Keratinocyte (primary cell): ENCODE measurements at regions not wholly inside any gene's neighbourhood (a gene's known extent, or its start where the extent isn't known, plus 50 kb on each side); places are given as distances from the start of the nearest gene placed in this dataset.

Source experiments
- DNase-seq: peaks from one replicate; pipeline ENCODE4 v3.0.0-alpha.2; 2011; ENCODE audit warnings: low read depth, missing footprints, low spot score
- FAIRE-seq: peaks from 2 replicates; lab custom pipeline; 2011; peaks lifted over from hg19 to GRCh38; lab: Jason Lieb, UNC
- H2AFZ ChIP-seq: 2 replicates; pipeline ENCODE4 v1.6.0; 2012; ENCODE audit warnings: low read length, control low read depth, inconsistent platforms; ENCODE audit not compliant: control insufficient read depth
- H3K27ac ChIP-seq: 2 replicates; pipeline ENCODE4 v1.5.1; 2011; ENCODE audit warnings: low read length; ENCODE audit not compliant: control insufficient read depth, insufficient read depth
- H3K27me3 ChIP-seq: 3 replicates; pipeline ENCODE4 v1.6.0; 2011; ENCODE audit warnings: low read length; ENCODE audit not compliant: control insufficient read depth, insufficient read depth; ENCODE audit errors: extremely low read depth
- H3K36me3 ChIP-seq, 2 experiments: 2 replicates in 1 of 2; 3 replicates in 1 of 2; pipeline ENCODE4 v1.5.1; 2011; ENCODE audit warnings: low read length in 2 of 2, mild to moderate bottlenecking in 1 of 2; ENCODE audit not compliant: control insufficient read depth in 2 of 2, insufficient read depth in 2 of 2; ENCODE audit errors: extremely low read depth in 1 of 2
- H3K4me1 ChIP-seq: 3 replicates; pipeline ENCODE4 v1.5.1; 2011; ENCODE audit warnings: low read length; ENCODE audit not compliant: control insufficient read depth, insufficient read depth; ENCODE audit errors: extremely low read depth
- H3K4me2 ChIP-seq: 3 replicates; pipeline ENCODE4 v1.6.0; 2011; ENCODE audit warnings: low read depth, low read length; ENCODE audit not compliant: control insufficient read depth, insufficient read depth; ENCODE audit errors: extremely low read depth
- H3K4me3 ChIP-seq, 3 experiments: fragments of 200-600 bp in 1 of 3; sonication (generic) in 1 of 3; 2 replicates in 2 of 3; 3 replicates in 1 of 3; pipeline ENCODE4 v1.5.1; 2011 to 2016; ENCODE audit warnings: low read length in 3 of 3, mild to moderate bottlenecking in 3 of 3, control low read depth in 2 of 3, inconsistent platforms in 1 of 3, low read depth in 1 of 3, mixed read lengths in 1 of 3, mixed run types in 1 of 3, moderate library complexity in 1 of 3; ENCODE audit not compliant: control insufficient read depth in 2 of 3, insufficient read depth in 2 of 3; ENCODE audit errors: extremely low read depth in 1 of 3
- H3K79me2 ChIP-seq: 2 replicates; pipeline ENCODE4 v1.6.0; 2012; ENCODE audit warnings: low read length; ENCODE audit not compliant: control insufficient read depth, insufficient read depth
- H3K9ac ChIP-seq: 3 replicates; pipeline ENCODE4 v1.6.0; 2011; ENCODE audit warnings: low read length; ENCODE audit not compliant: control insufficient read depth, insufficient read depth; ENCODE audit errors: extremely low read depth
- H3K9me1 ChIP-seq: 3 replicates; pipeline ENCODE4 v1.6.0; 2011; ENCODE audit warnings: low read length; ENCODE audit not compliant: control insufficient read depth, insufficient read depth; ENCODE audit errors: extremely low read depth
- H3K9me3 ChIP-seq: 2 replicates; pipeline ENCODE4 v1.5.1; 2012; ENCODE audit warnings: low read depth, low read length; ENCODE audit not compliant: control insufficient read depth
- H4K20me1 ChIP-seq: 3 replicates; pipeline ENCODE4 v1.6.0; 2011; ENCODE audit warnings: low read length; ENCODE audit not compliant: control insufficient read depth, insufficient read depth; ENCODE audit errors: extremely low read depth
- EZH2 ChIP-seq: IDR thresholded peaks from one replicate; pipeline ENCODE4 v1.6.1; 2012; ENCODE audit warnings: inconsistent platforms, mild to moderate bottlenecking, low read length, moderate library complexity
- dilution Hi-C: fragments of 300-500 bp; cut with MboI; formaldehyde crosslinking; loops from one replicate; pipeline ENCODE4 v1.7.0; 2020; ENCODE audit warnings: low sequenced_read_pairs; ENCODE audit not compliant: extremely low pct_ligation_motif_present
- TF ChIP-seq, protein P1 (sequence below), 3 experiments: IDR thresholded peaks in 1 of 3; conservative IDR thresholded peaks in 1 of 3; optimal IDR thresholded peaks in 1 of 3; 2 replicates in 2 of 3; 3 replicates in 1 of 3; pipeline versions ENCODE3 to v1.5.1; 2011; ENCODE audit warnings: low read length in 3 of 3, mild to moderate bottlenecking in 3 of 3, moderate library complexity in 2 of 3, control low read depth in 1 of 3, inconsistent platforms in 1 of 3; ENCODE audit not compliant: insufficient read depth in 2 of 3; ENCODE audit errors: extremely low read depth in 1 of 3

DNA sequence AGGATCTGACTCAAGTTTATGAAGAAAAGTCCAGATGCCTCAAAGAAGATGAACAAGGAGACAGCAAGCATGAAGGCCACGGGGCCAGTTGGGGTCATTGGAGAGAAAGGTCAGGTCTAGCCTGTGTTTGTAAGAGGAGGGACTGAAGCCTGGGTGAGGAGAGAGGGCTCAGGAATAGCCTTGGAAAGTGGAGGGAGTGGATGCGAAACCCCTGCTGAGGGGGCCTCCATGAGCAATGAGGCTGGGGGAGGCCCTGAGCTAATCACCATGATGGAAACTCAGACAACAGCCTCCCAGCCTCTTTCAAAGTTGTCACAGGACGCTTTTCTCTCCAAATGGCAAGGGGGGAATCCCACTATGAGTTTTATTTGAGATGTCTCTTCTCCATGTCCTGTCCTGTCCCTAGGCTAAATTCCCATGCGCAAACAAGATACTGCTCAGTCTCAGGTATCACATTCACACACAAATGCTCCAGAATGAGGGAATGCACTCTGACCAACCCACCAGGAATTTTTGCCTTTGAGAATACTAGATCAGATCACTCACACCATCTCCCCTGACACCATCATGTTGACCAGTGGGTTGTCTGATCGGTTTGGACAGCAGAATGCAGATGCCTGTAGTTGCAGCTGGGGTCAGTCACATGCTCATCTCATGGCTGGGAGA lies 51.3 kb upstream of the TOP3B start:
- H2AFZ ChIP-seq = no peak overlapping the region
- no peak for FAIRE-seq
- no peaks in the 10 kb centered on the region for H3K36me3 ChIP-seq
- no peak overlapping the region for H3K27ac ChIP-seq
- H3K27me3 ChIP-seq = peaks cover 9% of the 10 kb centered on the region
- H3K4me1 ChIP-seq = no peaks in the 10 kb centered on the region
- dilution Hi-C loops = no loop called here
- no peak overlapping the region for H3K9ac ChIP-seq
- no peak overlapping the region for H3K4me3 ChIP-seq
- no peak overlapping the region for H3K4me2 ChIP-seq
- no peaks in the 10 kb centered on the region for H3K9me3 ChIP-seq
- H4K20me1 ChIP-seq = no peaks in the 10 kb centered on the region
- no peak for TF ChIP-seq EZH2
- TF ChIP-seq, protein P1, sequence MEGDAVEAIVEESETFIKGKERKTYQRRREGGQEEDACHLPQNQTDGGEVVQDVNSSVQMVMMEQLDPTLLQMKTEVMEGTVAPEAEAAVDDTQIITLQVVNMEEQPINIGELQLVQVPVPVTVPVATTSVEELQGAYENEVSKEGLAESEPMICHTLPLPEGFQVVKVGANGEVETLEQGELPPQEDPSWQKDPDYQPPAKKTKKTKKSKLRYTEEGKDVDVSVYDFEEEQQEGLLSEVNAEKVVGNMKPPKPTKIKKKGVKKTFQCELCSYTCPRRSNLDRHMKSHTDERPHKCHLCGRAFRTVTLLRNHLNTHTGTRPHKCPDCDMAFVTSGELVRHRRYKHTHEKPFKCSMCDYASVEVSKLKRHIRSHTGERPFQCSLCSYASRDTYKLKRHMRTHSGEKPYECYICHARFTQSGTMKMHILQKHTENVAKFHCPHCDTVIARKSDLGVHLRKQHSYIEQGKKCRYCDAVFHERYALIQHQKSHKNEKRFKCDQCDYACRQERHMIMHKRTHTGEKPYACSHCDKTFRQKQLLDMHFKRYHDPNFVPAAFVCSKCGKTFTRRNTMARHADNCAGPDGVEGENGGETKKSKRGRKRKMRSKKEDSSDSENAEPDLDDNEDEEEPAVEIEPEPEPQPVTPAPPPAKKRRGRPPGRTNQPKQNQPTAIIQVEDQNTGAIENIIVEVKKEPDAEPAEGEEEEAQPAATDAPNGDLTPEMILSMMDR (optimal IDR thresholded peaks at IDR 0.05 in 1 of 3, IDR thresholded peaks at IDR 0.05 in 1 of 3, conservative IDR thresholded peaks at IDR 0.05 in 1 of 3; ENCODE audit: extremely low read depth in 1 of 3, insufficient read depth in 2 of 3, low read length in 3 of 3) = no peak
- no peak for DNase-seq
- H3K9me1 ChIP-seq = no peaks in the 10 kb centered on the region
- no peaks in the 10 kb centered on the region for H3K79me2 ChIP-seq

DNA sequence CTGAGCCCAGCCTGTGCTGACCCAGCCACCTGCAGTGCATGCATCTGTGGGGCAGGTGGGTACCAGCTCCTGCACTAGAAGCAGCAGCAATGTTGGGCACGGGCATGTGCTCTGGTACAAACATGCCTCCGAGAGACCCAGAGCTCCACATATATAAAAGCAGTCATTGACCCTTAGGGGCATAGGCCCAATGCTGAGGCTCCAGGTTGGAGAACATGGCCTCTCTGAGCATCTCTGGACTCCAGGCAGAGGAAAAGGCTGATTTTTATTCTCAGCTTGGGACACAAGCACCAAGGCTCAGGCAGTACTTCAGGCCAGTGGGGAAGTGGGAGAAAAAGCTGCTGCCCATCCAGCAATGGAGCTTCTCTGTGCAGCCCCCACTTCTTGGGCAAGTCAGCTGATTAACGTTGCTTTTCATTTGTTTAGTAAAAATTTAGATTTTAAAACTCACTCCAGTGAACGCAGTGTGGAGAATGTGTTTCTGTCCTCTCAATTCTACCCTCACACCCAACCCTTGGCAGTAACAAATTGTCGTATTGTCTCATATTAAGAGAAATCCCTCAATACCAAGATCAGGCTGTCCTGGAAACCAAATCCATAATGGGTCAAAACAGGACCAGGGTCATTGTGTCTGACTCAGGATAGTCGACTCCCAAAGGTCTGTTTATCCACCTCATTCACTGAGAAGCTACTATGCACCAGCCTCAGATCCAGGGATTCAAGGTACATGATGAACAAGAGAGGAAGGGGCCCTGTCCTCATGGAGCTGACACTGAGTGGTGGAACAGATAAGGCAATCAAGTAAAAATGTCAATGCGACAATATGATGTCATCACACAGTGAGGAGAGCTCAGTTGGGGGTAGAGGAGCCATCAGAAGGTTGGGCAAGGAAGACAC lies 50.6 kb upstream of the TOP3B start:
- Histone ChIP-seq H3K9ac (no peak overlapping the region), H3K27ac (no peak overlapping the region), H3K9me3 (no peaks in the 10 kb centered on the region), H3K9me1 (no peaks in the 10 kb centered on the region), H3K4me1 (no peaks in the 10 kb centered on the region), H3K27me3 (peaks cover 9% of the 10 kb centered on the region), H2AFZ (no peak overlapping the region), H3K4me2 (no peak overlapping the region), H3K36me3 (no peaks in the 10 kb centered on the region), H4K20me1 (no peaks in the 10 kb centered on the region), H3K4me3 (no peak overlapping the region), H3K79me2 (no peaks in the 10 kb centered on the region)
- dilution Hi-C loops = no loop called here
- TF ChIP-seq, protein P1 (optimal IDR thresholded peaks at IDR 0.05 in 1 of 3, IDR thresholded peaks at IDR 0.05 in 1 of 3, conservative IDR thresholded peaks at IDR 0.05 in 1 of 3; ENCODE audit: extremely low read depth in 1 of 3, insufficient read depth in 2 of 3, low read length in 3 of 3) = no peak
- TF ChIP-seq EZH2 = no peak
- FAIRE-seq (no peak), DNase-seq (no peak)
